ENCODE measurements at regions not wholly inside any gene's neighbourhood (a gene's known extent, or its start where the extent isn't known, plus 50 kb on each side); places are given as distances from the start of the nearest gene placed in this dataset.
"Not testable (repeated sequence)": the region's sequence is repeated elsewhere in the genome, so short reads cannot be mapped to it uniquely, and the experiment has no call there.

DNA sequence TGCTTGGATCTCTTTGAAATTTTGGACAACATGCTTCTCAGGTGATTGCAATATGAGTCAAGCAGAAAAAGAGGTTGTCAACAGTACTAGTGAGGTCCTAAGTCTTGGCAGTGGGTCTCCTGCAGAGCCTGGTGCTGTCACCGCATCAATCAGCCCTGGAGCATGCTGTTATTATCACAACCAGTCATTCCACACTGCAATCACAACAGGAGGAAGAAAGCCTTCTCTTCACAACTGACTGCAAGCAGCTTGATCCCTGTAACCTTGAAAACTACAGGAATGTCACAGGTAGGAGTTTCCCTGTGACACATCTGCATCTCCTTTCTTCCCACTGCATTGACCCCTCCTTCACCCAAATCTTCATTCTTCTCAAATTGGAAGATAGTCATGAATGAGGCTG is 451.1 kb upstream of the ATP11B start:
- TF ChIP-seq, protein P1, sequence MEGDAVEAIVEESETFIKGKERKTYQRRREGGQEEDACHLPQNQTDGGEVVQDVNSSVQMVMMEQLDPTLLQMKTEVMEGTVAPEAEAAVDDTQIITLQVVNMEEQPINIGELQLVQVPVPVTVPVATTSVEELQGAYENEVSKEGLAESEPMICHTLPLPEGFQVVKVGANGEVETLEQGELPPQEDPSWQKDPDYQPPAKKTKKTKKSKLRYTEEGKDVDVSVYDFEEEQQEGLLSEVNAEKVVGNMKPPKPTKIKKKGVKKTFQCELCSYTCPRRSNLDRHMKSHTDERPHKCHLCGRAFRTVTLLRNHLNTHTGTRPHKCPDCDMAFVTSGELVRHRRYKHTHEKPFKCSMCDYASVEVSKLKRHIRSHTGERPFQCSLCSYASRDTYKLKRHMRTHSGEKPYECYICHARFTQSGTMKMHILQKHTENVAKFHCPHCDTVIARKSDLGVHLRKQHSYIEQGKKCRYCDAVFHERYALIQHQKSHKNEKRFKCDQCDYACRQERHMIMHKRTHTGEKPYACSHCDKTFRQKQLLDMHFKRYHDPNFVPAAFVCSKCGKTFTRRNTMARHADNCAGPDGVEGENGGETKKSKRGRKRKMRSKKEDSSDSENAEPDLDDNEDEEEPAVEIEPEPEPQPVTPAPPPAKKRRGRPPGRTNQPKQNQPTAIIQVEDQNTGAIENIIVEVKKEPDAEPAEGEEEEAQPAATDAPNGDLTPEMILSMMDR (IDR thresholded peaks at IDR 0.05; ENCODE audit: control insufficient read depth, extremely low read depth, insufficient read depth): no peak

DNA sequence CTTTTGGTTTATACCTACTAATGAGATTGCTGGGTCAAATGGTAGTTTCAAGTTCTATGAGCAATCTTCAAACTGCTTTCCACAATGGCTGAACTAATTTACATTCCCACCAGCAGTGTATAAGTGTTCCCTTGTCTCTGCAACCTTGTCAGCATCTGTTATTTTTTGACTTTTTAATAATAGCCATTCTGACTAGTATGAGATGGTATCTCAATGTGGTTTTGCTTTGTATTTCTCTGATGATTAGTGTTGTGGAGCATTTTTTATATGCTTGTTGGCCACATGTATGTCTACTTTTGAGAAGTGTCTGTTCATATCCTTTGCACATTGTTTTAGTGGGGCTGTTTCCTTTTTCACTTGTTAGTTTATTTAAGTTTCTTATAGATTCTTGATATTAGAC is 449.3 kb upstream of the ATP11B start:
- not testable (repeated sequence) for DNase-seq (ENCODE audit: low read depth)

More for the DNA sequence above, 451.1 kb upstream of the ATP11B start:
- DNase-seq (ENCODE audit: low read depth): no peak
- H3K4me3 ChIP-seq (ENCODE audit: low read depth, low read length): no peak overlapping the region

DNA sequence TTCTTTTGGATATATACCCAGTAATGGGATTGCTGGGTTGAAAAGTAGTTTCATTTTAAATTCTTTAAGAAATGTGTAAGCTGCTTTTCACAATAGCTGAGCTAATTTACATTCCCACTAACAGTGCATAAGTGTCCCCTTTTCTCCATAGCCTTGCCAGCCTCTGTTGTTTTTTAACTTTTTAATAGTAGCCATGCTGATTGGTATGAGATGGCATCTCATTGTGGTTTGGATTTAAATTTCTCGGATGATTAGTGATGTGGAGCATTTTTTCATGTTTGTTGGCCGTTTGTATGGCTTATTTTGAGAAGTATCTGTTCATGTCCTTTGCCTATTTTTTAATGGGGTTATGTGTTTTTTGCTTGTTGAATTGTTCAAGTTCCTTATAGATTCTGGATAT is 444.3 kb upstream of the ATP11B start:
- DNase-seq (ENCODE audit: low read depth): no peak
- no peak overlapping the region for H3K4me3 ChIP-seq (ENCODE audit: low read depth, low read length)
- TF ChIP-seq, protein P1 (IDR thresholded peaks at IDR 0.05; ENCODE audit: control insufficient read depth, extremely low read depth, insufficient read depth): no peak

More for the DNA sequence above, 449.3 kb upstream of the ATP11B start:
- H3K4me3 ChIP-seq (ENCODE audit: low read depth, low read length): not testable (repeated sequence)

DNA sequence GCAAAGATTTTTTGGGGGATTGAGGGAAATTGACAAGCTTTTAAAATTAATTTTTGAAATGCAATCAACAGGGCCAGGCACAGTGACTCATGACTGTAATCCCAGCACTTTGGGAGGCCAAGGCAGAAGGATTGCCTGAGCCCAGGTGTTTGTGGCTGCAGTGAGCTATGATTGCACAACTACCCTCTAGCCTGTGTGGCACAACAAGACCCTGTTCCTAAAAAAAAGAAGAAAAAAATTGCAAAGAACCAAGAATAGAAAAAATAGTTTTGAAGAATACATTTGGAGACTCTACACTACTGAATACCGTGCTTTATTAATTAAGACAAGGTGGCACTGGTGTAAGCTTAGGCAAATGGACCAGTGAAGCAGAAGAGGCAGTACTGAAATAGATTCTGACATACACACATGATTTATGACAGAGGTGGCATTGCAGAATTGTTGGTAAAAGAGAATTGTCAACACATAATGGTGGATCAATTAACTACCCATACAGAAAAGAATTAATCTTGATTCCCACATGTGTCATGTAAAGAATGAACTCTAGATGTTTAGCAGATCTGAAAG is 443.3 kb upstream of the ATP11B start:
- H3K4me3 ChIP-seq (ENCODE audit: low read depth, low read length): no peak overlapping the region
- TF ChIP-seq, protein P1 (IDR thresholded peaks at IDR 0.05; ENCODE audit: control insufficient read depth, extremely low read depth, insufficient read depth): no peak
- DNase-seq (ENCODE audit: low read depth): no peak

DNA sequence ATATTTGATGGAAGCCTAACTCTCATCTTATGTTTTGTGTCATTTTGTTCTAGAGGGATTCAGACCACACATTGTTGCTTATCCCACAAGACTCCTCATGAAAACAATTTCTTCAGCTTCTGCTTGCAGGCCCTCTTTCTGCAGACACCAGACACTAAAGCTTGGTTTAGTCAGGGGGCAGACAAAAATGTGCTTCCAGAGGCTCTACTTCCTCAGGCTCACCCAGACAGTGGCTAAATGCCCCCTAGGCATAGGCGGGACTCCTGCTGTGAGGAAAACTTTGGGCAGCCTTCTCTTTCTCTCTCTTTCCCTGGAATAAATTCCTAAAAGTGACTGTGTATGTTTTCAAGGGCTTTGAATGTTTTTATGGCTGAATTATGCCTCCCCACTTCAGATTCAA is 435.4 kb upstream of the ATP11B start:
- TF ChIP-seq, protein P1 (IDR thresholded peaks at IDR 0.05; ENCODE audit: control insufficient read depth, extremely low read depth, insufficient read depth): no peak
- no peak overlapping the region for H3K4me3 ChIP-seq (ENCODE audit: low read depth, low read length)
- DNase-seq (ENCODE audit: low read depth): no peak

DNA sequence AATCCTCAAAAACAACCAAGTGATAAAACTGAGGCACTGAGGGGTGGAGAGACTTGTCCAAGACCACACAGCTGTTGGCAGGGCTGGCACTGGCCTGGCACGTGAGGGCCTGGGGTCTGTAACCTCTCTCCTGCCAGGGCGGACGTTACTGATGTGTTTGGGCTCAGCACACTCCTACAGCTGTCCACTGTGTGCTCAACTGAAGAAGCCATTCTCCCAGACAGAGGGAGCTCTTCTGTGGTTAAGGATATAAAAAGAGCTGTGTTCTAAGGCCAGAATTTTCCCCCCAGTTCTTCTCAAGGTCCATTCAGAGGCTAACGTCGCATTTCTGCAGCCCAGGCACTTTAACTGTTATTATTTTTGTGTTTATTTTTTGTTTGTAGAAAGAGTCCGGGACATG is 429.0 kb upstream of the ATP11B start:
- no peak for DNase-seq (ENCODE audit: low read depth)
- no peak overlapping the region for H3K4me3 ChIP-seq (ENCODE audit: low read depth, low read length)
- TF ChIP-seq, protein P1 (IDR thresholded peaks at IDR 0.05; ENCODE audit: control insufficient read depth, extremely low read depth, insufficient read depth): peak; percentile 20; the same call in 1 of the 2 replicates

DNA sequence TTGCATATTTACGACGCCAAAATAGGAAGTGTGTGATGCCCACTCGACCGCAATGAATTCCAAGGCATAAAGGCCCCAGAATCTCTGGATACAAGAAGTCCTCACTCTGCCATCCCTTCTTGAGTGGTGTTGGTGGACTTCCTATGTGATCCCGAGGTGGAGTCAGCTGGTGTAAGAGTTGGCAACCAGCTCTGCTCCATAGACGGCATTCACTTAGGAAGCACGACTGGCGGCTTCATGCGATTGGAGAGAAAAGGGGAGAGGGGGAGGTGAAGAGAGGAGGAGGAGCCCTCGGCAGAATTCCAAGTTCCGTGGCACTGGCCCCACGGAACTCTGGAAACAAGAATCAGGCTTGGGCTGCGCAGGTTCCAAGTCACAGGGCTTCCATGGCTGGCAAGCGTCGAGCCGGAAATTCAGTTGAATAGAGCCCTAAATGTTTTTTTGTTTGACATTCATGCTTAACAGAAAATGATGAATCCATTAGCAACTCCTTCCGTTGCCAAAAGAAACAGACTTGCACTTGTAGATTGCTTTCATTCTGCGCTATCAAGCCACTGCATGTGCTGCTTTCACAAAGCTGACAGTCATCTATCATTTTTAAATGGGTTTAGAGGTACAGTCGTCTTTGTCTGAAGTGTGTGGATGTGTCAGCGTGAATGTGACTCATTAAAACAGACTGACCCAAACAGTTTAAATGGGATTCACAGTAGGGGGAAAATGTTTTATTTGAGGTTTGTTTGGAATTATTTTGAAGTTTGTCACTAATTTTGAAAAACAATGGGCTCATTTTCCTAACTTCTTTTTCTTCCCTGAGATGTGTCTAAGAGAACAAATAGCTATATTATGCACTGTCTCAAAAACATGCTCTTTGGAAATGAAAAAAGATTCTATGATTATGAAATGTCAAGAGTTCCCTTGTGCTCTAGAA is 428.3 kb upstream of the ATP11B start:
- no peak for DNase-seq (ENCODE audit: low read depth)
- TF ChIP-seq, protein P1 (IDR thresholded peaks at IDR 0.05; ENCODE audit: control insufficient read depth, extremely low read depth, insufficient read depth): no peak

More for the DNA sequence above, 428.3 kb upstream of the ATP11B start:
- no peak overlapping the region for H3K4me3 ChIP-seq (ENCODE audit: low read depth, low read length)

Measured in LNCaP clone FGC (cell line).